GM23338 (cell line): ENCODE measurements at regions not wholly inside any gene's neighbourhood (a gene's known extent, or its start where the extent isn't known, plus 50 kb on each side); places are given as distances from the start of the nearest gene placed in this dataset.
A peak's percentile ranks its signal among the peaks of the same experiment; 100 is the strongest.

Experiments
- ATAC-seq: fragments of 200-7000 bp; cut with Tn5 transposase; 3 replicates; pipeline ENCODE4 v1.9.1; 2020
- DNase-seq: peaks from one replicate; pipeline ENCODE4 v3.0.0-alpha.2; 2015; ENCODE audit warnings: low spot score
- H2AFZ ChIP-seq: fragments of 200-600 bp; sonication (generic); 2 replicates; pipeline ENCODE4 v1.8.0; 2016; ENCODE audit warnings: antibody characterized with exemption, mild to moderate bottlenecking, moderate library complexity
- H3F3A ChIP-seq: fragments of 200-600 bp; sonication (generic); replicated peaks from 2 replicates; pipeline ENCODE4 v1.8.0; 2017; ENCODE audit warnings: antibody characterized with exemption, mixed run types, low read depth
- H3K27ac ChIP-seq: fragments of 200-600 bp; sonication (generic); 2 replicates; pipeline ENCODE4 v1.6.1; 2016; ENCODE audit warnings: low read depth
- H3K27me3 ChIP-seq: fragments of 200-600 bp; sonication (generic); 2 replicates; pipeline ENCODE4 v1.8.0; 2016; ENCODE audit warnings: mild to moderate bottlenecking, mixed run types, moderate library complexity; ENCODE audit not compliant: insufficient read depth
- H3K36me3 ChIP-seq: fragments of 200-600 bp; sonication (generic); 2 replicates; pipeline ENCODE4 v1.8.0; 2016; ENCODE audit warnings: mild to moderate bottlenecking; ENCODE audit not compliant: insufficient read depth
- H3K4me1 ChIP-seq: fragments of 200-600 bp; sonication (generic); 2 replicates; pipeline ENCODE4 v1.8.0; 2016; ENCODE audit warnings: mild to moderate bottlenecking, moderate library complexity; ENCODE audit not compliant: insufficient read depth
- H3K4me2 ChIP-seq: fragments of 200-600 bp; sonication (generic); 2 replicates; pipeline ENCODE4 v1.7.1; 2017; ENCODE audit warnings: mixed run types
- H3K4me3 ChIP-seq: fragments of 200-600 bp; sonication (generic); 2 replicates; pipeline ENCODE4 v1.6.1; 2016; ENCODE audit warnings: mixed run types
- H3K79me2 ChIP-seq: fragments of 200-600 bp; sonication (generic); replicated peaks from 2 replicates; pipeline ENCODE4 v1.8.0; 2017; ENCODE audit warnings: mild to moderate bottlenecking; ENCODE audit not compliant: insufficient read depth
- H3K9me2 ChIP-seq: fragments of 200-600 bp; sonication (generic); 2 replicates; pipeline ENCODE4 v1.8.0; 2017; ENCODE audit not compliant: insufficient read depth
- H4K20me1 ChIP-seq: fragments of 200-600 bp; sonication (generic); replicated peaks from 2 replicates; pipeline ENCODE4 v1.8.0; 2017; ENCODE audit warnings: mild to moderate bottlenecking; ENCODE audit not compliant: insufficient read depth
- H3K27ac Mint-ChIP-seq: 2 replicates; pipeline ENCODE4 v1.8.0; 2020; ENCODE audit warnings: inconsistent platforms, mild to moderate bottlenecking, moderate library complexity, mixed read lengths
- H3K27me3 Mint-ChIP-seq: 3 replicates; pipeline ENCODE4 v1.8.0; 2022; ENCODE audit warnings: low read depth, mild to moderate bottlenecking, moderate library complexity, mixed read lengths, inconsistent platforms; ENCODE audit not compliant: insufficient read depth, poor library complexity
- H3K36me3 Mint-ChIP-seq: 3 replicates; pipeline ENCODE4 v1.8.0; 2021; ENCODE audit warnings: low read depth, mild to moderate bottlenecking, inconsistent platforms, moderate library complexity, mixed read lengths
- H3K4me1 Mint-ChIP-seq: 3 replicates; pipeline ENCODE4 v1.8.0; 2020; ENCODE audit warnings: mild to moderate bottlenecking, inconsistent platforms, mixed read lengths
- H3K4me3 Mint-ChIP-seq: 3 replicates; pipeline ENCODE4 v1.8.0; 2021; ENCODE audit warnings: moderate library complexity, mild to moderate bottlenecking, inconsistent platforms, mixed read lengths
- H3K9me3 Mint-ChIP-seq: 3 replicates; pipeline ENCODE4 v1.8.0; 2020; ENCODE audit warnings: moderate library complexity, mild to moderate bottlenecking, inconsistent platforms, mixed read lengths
- CREB1 ChIP-seq: fragments of 250-450 bp; sonication (Bioruptor Pico); IDR thresholded peaks from 2 replicates; pipeline ENCODE4 v1.5.0; 2020; ENCODE audit warnings: low read depth, mild to moderate bottlenecking, moderate library complexity
- EZH2 ChIP-seq: fragments of 200-600 bp; sonication (generic); IDR thresholded peaks from one replicate; pipeline ENCODE4 v1.8.0; 2017; ENCODE audit warnings: antibody characterized with exemption, mild to moderate bottlenecking, low read depth; ENCODE audit not compliant: unreplicated experiment
- EZH2phosphoT487 ChIP-seq: fragments of 200-600 bp; sonication (generic); IDR thresholded peaks from one replicate; pipeline ENCODE4 v1.8.1; 2018; ENCODE audit warnings: antibody characterized with exemption; ENCODE audit not compliant: unreplicated experiment
- NANOG ChIP-seq: IDR thresholded peaks from 2 replicates; pipeline ENCODE4 v1.6.1; 2016; ENCODE audit warnings: antibody characterized with exemption, borderline replicate concordance
- POLR2AphosphoS5 ChIP-seq: IDR thresholded peaks from 2 replicates; pipeline ENCODE4 v1.6.1; 2016; ENCODE audit warnings: antibody characterized with exemption, low read depth
- STAT1 ChIP-seq: IDR thresholded peaks from one replicate; pipeline ENCODE4 v1.6.1; 2016; ENCODE audit warnings: antibody characterized with exemption; ENCODE audit not compliant: unreplicated experiment
- ZNF114 ChIP-seq: fragments of 250-450 bp; sonication (Bioruptor Pico); IDR thresholded peaks from 2 replicates; pipeline ENCODE4 v1.5.0; 2020; ENCODE audit warnings: mild to moderate bottlenecking, moderate library complexity
- ZNF331 ChIP-seq: fragments of 250-450 bp; sonication (Bioruptor Pico); IDR thresholded peaks from 2 replicates; pipeline ENCODE4 v1.5.0; 2020; ENCODE audit warnings: low read depth, mild to moderate bottlenecking, moderate library complexity
- TF ChIP-seq, protein P1 (sequence below), 2 experiments: fragments of 200-600 bp in 1 of 2; sonication (generic) in 1 of 2; conservative IDR thresholded peaks; 2 replicates each; pipeline versions ENCODE4 v1.5.1 to v1.6.1; 2016 to 2017; ENCODE audit warnings: antibody characterized with exemption in 2 of 2, low read depth in 2 of 2, mild to moderate bottlenecking in 2 of 2, moderate library complexity in 1 of 2
- TF ChIP-seq, protein P2 (sequence below): IDR thresholded peaks from one replicate; pipeline ENCODE4 v1.6.1; 2018; ENCODE audit warnings: antibody characterized with exemption; ENCODE audit not compliant: unreplicated experiment
- TF ChIP-seq, protein P3 (sequence below): IDR thresholded peaks from 2 replicates; pipeline ENCODE4 v1.6.1; 2016; ENCODE audit warnings: antibody characterized with exemption

DNA sequence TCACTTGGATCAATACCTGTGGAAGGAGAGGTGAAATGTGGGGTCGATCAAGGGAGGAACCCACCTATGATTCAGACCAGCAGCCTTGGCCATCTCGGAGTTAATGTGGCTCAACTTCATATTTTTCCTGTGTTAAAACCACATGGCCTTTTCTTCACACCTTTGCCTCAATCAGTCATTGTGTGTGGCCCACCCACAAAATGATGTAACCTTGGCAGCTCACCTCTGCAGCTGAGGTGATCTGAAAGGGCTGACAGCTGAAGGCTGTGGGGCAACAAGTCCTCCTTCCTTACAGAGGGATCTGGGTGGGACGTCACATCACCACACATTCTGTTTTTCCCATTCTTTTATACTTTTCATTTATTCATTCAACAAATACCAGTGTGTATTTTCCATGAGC, 357.1 kb upstream of the HSF2 start (continued):
- TF ChIP-seq CREB1: no peak
- TF ChIP-seq, protein P1, sequence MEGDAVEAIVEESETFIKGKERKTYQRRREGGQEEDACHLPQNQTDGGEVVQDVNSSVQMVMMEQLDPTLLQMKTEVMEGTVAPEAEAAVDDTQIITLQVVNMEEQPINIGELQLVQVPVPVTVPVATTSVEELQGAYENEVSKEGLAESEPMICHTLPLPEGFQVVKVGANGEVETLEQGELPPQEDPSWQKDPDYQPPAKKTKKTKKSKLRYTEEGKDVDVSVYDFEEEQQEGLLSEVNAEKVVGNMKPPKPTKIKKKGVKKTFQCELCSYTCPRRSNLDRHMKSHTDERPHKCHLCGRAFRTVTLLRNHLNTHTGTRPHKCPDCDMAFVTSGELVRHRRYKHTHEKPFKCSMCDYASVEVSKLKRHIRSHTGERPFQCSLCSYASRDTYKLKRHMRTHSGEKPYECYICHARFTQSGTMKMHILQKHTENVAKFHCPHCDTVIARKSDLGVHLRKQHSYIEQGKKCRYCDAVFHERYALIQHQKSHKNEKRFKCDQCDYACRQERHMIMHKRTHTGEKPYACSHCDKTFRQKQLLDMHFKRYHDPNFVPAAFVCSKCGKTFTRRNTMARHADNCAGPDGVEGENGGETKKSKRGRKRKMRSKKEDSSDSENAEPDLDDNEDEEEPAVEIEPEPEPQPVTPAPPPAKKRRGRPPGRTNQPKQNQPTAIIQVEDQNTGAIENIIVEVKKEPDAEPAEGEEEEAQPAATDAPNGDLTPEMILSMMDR (conservative IDR thresholded peaks at IDR 0.05; ENCODE audit: low read depth in 2 of 2): no peak
- TF ChIP-seq, protein P2, sequence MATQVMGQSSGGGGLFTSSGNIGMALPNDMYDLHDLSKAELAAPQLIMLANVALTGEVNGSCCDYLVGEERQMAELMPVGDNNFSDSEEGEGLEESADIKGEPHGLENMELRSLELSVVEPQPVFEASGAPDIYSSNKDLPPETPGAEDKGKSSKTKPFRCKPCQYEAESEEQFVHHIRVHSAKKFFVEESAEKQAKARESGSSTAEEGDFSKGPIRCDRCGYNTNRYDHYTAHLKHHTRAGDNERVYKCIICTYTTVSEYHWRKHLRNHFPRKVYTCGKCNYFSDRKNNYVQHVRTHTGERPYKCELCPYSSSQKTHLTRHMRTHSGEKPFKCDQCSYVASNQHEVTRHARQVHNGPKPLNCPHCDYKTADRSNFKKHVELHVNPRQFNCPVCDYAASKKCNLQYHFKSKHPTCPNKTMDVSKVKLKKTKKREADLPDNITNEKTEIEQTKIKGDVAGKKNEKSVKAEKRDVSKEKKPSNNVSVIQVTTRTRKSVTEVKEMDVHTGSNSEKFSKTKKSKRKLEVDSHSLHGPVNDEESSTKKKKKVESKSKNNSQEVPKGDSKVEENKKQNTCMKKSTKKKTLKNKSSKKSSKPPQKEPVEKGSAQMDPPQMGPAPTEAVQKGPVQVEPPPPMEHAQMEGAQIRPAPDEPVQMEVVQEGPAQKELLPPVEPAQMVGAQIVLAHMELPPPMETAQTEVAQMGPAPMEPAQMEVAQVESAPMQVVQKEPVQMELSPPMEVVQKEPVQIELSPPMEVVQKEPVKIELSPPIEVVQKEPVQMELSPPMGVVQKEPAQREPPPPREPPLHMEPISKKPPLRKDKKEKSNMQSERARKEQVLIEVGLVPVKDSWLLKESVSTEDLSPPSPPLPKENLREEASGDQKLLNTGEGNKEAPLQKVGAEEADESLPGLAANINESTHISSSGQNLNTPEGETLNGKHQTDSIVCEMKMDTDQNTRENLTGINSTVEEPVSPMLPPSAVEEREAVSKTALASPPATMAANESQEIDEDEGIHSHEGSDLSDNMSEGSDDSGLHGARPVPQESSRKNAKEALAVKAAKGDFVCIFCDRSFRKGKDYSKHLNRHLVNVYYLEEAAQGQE: no peak

DNA sequence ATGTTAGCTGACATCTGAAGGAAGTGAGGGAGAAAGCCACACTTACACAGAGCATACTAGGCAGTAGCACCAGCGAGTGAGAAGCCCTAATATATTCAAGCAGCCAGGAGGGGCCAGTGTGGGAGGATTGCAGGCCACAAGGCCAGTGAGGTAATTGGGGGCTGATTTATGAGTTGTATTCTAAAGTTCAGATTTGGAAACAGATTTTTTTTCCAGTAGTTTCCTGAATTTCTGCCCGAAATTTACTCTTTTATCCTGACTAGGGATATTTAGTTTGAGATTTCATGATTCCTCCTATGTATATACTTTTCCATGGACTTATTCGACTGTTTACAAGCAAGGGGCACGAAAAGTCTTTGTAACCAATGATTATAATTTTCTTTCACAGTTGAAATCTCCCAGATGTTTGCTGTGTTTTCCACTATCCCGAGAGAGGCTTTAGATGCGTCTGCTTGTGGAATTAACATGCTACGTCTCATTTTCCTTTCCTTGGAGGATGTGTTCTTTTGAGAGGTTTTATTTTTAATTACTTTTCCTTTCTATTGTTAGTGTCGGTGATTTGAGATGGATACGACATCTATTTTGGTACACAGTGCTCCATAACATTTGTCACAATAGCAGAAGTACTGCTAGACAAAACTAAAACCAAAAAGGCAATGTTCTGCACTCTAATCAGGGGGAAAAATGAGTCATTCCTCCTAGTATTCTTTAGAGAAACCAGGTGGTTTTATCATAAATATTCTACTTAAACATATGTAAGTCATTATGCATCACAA, 356.3 kb upstream of the HSF2 start:
- Histone ChIP-seq H3K4me2 (no peak overlapping the region), H4K20me1 (no peaks in the 10 kb centered on the region), H3K4me1 (no peaks in the 10 kb centered on the region), H3F3A (no peaks in the 10 kb centered on the region), H3K4me3 (no peak overlapping the region), H2AFZ (peak overlapping the region; percentile 63; the same call in 1 of the 2 replicates), H3K27ac (no peak overlapping the region), H3K9me2 (no peaks in the 10 kb centered on the region), H3K79me2 (no peaks in the 10 kb centered on the region), H3K36me3 (no peaks in the 10 kb centered on the region), H3K27me3 (no peaks in the 10 kb centered on the region)
- Mint-ChIP-seq H3K4me3 (no peak overlapping the region), H3K9me3 (no peaks in the 10 kb centered on the region; the same call in 2 of the 3 replicates), H3K4me1 (peaks cover 8% of the 10 kb centered on the region; the same call in 2 of the 3 replicates), H3K27me3 (no peaks in the 10 kb centered on the region), H3K36me3 (no peaks in the 10 kb centered on the region; the same call in 2 of the 3 replicates), H3K27ac (no peak overlapping the region)
- DNase-seq (no peak), ATAC-seq (peak; percentile 43; the same call in 1 of the 3 replicates)
- no peak for TF ChIP-seq ZNF331 (CRISPR knock-in tag)
- TF ChIP-seq, protein P2: no peak
- no peak for TF ChIP-seq POLR2AphosphoS5
- TF ChIP-seq EZH2phosphoT487: no peak
- TF ChIP-seq CREB1: no peak
- TF ChIP-seq NANOG: no peak
- TF ChIP-seq EZH2: no peak
- TF ChIP-seq, protein P3, sequence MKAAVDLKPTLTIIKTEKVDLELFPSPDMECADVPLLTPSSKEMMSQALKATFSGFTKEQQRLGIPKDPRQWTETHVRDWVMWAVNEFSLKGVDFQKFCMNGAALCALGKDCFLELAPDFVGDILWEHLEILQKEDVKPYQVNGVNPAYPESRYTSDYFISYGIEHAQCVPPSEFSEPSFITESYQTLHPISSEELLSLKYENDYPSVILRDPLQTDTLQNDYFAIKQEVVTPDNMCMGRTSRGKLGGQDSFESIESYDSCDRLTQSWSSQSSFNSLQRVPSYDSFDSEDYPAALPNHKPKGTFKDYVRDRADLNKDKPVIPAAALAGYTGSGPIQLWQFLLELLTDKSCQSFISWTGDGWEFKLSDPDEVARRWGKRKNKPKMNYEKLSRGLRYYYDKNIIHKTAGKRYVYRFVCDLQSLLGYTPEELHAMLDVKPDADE: no peak
- TF ChIP-seq ZNF114 (CRISPR knock-in tag): no peak
- no peak for TF ChIP-seq STAT1
- TF ChIP-seq, protein P1 (conservative IDR thresholded peaks at IDR 0.05; ENCODE audit: low read depth in 2 of 2): no peak
